ENCODE measurements at regions not wholly inside any gene's neighbourhood (a gene's known extent, or its start where the extent isn't known, plus 50 kb on each side); places are given as distances from the start of the nearest gene placed in this dataset.
"Not testable (repeated sequence)": the region's sequence is repeated elsewhere in the genome, so short reads cannot be mapped to it uniquely, and the experiment has no call there.

- not testable (repeated sequence) for TF ChIP-seq CTCF (conservative IDR thresholded peaks at IDR 0.05); EZH2 (IDR thresholded peaks at IDR 0.05; ENCODE audit: low read depth)
Measured at GRCh38 chr11:23942117-23942815, 554.6 kb upstream of the LUZP2 start.

All from PC-9 (cell line).